ENCODE measurements at regions not wholly inside any gene's neighbourhood (a gene's known extent, or its start where the extent isn't known, plus 50 kb on each side); places are given as distances from the start of the nearest gene placed in this dataset.

DNA sequence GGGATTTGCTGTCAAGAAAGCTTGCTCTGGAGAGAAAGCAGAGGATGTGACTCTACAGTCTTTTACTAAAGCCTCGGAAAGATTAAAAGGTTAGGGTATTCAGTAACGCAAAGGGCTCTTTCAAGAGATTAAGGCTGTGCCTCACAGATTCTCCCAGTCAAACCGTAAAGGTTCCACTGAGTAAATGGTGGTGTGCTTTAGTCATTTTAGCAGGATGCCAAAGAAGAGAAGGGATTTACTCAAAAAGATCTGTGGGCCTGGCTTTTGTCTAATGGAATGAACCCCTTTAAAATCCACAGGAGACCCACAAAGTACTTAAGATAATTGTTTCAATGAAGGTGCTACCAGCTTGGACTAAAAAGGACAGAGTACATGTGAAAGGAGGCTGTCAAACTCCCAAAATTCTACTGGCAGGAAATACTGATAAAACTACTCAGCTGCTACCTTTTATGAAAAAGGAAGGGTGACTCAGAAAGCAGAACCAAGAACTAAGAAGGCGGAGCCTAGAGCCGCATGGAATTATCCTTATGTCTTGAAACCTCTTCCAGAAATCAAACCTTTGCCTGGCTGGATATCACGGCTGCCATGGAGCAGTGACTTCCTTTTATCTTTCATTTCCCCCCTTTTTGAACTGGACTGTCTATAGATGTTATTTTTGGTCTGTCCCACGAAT, 670.2 kb upstream of the ZEB2 start:
- DNase-seq = peak; percentile 25 to 42 (median 27)

DNA sequence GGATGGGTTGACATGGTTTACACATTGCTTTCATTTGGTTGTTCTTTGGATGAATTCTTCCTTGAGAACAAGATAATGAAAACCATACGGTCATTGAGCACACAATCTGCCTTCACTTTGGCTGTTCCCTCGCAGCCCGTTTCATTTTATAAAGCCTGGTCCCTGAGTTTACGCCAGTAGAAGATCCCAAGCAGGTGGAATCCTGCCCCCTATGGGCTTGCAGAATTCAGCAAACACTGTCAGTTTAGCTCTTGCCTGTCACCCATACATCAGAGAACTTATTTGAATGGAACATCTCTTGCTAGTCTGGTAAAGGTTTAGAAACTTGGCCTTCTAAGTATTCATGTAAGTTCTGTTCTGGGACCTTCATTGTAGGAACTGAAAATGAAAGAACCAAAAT, 666.4 kb upstream of the ZEB2 start:
- no peak for DNase-seq

DNA sequence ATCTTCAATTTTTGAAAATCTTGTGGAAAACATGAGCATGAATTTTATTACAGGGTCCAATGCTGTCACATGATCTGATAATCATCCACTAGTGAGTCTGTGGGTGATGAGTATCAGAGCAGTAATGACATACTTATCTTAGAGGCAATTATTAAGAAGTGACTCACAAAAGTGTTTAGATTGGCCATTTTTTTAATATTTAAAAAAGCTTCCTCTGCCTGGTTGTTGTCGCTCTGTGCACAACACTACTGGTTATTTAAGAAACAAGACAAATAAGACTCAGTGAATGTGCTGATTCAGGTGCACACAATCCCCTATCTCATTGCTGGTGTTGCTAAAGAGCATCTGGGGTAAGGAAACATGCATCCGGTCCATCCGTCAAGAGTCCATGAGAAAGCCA, 665.8 kb upstream of the ZEB2 start:
- DNase-seq = no peak

DNA sequence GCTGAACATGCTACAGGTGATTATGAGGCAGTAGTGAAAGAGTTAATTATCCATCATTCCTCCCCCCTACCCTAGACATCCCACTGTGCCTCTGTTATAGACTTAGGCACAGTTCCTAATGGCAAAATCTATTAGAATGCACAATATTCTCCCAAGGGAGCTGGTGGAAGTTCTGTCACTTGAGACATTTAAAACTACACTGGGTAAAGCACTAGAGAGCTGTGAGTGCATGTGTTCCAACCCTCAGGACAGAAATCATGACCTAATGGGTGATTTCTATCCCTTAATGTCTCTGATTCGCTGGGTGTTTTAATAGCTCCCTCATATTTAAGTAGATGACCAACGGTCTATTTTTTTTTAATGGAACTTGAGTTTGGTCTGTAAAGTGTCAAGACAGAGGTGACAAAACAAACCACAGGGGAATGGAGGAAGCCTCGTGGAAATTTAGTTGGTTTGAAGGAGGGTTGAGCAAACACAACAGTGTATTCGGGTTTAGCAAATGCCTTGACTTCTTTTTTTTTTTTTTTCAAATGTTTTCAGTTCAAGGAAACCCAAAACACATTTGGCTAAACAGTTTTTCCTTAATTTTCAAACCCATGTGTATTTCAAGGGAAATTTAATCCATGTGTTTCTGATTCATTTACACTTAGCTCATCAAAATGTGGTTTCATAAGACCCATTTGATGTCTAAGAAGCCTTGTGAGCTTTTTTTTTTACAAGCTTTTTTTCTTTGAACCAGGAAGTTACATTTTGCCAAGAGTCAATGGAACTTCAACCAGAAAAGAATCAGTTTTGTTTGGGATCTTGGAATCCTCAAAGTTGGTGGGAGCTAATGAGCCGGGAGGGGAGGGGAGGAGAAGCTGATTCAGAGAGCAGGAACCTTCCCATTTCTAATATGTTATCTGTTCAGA, 665.1 kb upstream of the ZEB2 start:
- DNase-seq = peak; percentile 24 to 63 (median 61)

DNA sequence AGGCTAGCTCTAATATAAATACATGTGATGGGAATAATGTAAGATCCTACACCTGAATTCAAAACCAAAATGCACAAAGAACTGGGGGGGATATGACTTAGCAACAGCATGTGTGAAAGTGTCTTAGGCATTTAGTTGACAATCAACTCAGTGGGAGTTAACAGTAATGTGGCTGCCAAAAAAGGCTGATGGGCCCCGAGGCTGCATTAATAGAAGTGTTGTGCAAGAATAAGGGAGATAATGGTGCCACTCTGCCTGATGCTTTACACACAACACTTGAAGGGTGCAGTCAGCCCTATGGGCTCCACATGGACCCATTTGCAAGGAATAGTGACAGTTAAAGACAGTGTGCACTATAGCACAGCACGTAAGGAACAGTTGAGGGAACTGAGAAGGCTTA, 649.4 kb upstream of the ZEB2 start:
- DNase-seq = no peak

DNA sequence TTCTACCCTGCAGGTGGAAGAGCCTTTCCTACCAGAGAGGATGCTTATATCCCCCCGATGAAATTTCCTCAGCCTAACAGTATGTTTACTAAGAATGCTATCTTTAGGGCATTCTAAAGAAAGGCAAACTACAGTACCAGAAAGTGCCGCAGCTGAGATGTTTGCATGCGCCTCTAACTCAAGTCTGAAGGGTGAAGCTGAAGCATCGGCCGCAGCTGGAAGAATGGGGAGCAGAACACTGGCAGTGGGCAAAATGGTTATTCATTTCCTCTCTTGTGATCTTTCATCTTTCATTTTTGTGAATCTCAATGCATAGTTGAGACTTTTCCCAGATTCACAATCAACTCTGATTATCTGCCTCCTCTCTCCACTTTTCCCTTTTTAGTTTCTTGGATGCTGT, 648.2 kb upstream of the ZEB2 start:
- no peak for DNase-seq

DNA sequence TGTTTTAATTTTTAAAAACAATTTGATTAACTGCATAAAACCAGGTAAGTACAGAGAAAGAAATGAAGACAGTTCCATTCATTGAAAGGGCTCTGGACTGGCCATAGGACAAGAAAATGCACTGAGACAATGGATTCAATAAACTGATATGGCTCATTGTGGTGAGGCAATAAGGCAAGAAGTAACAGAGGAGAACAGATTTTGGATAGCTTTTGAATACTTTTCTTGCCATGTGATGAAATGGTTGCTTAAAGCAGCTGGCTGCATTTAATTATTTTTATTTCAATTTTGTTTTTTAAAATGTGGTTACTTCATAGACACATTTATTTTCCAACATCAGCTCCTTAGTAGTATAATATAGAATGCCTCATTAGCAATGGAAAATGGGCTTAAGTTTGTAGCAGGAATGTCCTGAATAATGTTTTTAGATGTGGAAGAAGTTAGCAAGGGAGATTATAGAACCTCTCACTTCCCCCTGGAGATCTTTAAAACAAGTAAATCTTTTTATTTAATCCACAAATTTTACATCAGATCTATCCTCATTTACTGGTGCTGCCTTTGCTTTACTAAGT, 646.9 kb upstream of the ZEB2 start:
- DNase-seq = no peak

DNA sequence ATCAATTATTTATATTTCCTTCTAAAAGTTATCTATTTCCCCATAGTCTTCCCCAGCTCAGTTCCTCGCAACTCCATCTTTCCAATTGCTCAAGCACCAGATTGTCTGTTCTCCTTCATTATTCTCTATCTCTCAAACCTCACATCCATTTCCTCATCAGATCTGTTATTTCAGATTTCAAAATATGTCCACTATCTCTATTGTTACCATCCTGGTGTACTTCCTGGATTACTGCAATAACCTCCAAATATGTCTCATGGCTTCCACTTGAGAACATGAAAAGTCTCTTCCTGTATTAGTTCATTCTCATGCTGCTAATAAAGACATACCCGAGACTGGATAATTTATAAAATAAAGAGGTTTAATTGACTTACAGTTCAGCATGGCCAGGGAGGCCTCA, 641.7 kb upstream of the ZEB2 start:
- no peak for DNase-seq

DNA sequence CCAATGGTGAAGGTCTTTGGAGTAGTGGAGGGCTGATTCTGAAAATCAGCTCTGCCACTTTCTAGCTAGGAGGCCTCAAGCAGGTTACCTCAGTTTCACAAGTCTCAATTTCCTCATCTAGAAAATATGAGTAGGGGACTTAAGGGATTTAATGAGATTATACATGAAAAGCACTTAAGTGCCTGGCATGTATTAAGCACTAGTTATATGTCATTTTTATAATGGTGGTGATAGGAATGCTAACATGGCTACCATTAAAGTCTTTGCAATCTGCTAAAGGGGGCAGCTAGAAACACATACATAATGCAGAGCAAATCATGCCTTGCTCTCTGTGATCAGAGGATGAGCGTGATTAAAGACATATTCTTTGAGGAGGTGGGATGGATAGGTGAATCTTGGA, 640.9 kb upstream of the ZEB2 start:
- no peak for DNase-seq

DNA sequence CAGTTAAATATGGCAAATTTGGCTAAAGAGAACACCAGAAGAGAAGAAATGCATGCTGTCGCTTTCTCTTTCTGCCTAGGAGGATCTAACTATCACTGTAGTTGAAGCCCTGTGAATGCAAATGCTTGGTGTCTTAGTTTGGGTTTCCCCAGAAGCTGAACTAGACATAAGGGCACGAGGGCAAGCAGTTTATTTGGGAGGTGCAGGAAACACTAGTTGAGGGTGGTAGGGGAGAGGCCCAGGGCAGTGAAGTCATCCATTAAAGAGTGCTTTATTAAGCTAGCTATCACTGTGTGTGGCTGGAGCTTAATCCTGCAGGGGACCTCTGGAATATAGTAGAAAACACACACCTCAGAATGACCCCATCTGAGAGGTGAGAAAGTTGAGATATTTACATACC, 639.8 kb upstream of the ZEB2 start:
- no peak for DNase-seq

DNA sequence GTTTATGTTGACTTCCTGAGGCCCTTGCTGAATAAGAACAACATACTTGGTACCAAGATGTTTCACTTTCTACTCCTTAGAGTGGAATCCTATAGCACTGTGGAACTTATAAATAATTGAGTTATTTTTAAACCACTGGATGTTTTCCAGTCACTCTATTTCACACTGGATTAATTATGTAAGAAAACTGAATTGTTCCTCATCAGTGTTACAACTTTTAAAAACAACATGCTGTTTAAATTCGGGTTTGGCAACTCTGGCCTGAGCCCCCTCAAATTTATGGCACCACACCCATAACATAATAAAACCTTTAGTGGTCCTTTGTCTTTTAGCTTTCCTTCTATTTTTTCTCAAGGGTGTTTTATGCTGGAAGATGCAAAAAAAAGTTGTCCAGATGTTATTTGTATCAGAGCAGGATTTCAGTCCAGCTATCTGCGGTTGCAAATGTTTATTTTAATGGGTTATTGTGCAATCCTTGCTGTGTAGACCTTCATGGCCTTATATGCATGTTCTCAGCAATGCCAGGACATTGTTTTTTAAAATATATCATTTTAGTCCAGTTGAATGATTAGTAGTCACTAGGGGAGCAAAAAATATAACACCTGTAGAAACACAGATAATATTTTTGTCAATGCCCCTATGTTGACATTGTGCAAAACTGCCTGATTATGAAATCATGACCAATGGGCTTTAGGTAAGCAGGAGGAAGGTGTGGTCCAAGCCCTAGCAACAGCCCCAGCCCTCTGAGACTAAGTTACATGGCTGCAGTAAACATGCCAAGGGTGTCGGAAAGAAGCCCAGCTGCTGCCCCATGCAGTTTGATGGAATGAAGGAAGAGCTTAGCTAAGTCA, 638.0 kb upstream of the ZEB2 start:
- no peak for DNase-seq

DNA sequence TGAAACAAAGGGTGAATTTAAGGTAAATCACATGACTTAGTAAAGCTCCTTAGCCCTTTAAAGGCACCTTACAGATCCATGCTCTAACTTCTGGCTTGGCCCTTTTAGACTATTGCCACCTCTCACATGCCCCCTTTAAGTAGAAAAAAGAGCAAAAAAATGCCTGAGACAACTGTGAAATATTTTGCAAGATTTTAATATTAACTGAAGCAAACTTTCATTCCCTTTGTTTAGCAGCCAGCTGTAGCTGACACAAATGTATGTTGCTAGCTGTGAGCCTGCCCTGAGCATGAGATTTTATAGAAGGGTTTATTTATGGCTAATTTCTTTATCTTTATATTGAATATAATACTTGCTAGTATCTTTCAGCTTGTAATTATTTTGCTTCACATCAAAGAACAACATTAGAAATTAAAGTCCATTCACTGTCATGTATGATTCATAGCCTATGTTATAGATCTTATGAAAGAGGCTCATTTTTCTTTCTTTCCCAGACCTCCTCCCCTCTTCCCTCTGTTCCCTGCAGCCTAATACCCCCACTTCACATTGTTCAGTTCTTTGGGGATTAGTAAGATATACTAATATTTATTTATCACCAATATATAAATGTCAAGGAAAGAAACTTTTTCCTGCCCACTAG, 637.2 kb upstream of the ZEB2 start:
- DNase-seq = no peak

DNA sequence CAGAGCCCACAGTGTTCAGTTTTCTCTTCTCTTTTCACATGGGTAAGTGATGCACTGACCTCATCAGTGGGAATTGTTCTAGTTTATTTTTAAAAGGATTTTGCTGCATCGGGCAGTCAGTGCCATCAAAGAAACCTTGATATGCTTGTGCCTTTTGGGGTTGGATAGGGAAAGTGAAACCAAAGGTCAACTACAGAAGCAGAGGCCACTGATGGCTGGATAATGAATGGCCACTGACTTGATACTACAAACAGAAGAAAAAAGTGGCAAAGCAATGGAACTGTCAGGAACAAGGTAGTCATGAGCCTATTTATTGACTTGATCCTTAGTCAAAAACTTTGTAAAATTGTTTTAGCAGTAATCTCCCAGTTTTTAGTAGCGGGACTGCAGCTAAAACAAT, 636.3 kb upstream of the ZEB2 start:
- DNase-seq = no peak

DNA sequence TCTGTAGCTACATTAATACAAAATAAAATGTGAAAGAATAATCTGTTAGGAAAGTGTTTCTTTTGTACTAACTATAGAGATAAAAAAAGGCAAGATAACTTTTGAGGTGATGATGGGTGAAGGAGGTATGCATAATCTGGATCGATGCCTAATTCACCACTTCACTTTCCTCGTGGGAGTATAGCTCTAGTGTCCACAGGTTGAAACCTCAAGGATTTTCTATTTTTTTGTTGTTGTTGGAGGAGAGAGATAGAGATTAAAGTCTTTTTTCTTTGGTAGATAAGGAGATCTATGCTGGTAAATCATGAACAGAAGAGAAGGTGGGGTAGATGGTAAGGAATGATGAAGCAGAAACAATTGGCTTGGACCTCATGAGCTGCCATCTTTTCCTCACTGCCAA, 635.3 kb upstream of the ZEB2 start:
- no peak for DNase-seq

DNA sequence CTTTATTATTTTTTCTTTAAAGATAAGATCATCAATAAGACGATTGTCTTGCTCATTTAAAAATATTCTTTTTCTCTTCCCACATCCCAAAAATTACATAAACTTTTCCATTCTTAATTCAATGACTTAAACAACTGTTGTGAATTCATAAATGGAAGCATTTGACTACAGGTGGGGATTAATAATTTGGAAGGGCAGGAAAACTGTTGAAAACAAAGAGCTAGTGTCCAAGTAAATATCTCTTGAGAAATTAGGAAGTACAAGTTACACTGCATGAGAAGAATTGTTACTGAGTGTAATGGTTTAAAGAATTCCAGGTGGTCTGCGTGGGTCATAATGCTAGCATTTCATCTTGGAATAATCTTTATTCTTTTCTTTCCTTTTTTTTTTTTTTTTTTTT, 634.8 kb upstream of the ZEB2 start:
- DNase-seq = no peak

DNA sequence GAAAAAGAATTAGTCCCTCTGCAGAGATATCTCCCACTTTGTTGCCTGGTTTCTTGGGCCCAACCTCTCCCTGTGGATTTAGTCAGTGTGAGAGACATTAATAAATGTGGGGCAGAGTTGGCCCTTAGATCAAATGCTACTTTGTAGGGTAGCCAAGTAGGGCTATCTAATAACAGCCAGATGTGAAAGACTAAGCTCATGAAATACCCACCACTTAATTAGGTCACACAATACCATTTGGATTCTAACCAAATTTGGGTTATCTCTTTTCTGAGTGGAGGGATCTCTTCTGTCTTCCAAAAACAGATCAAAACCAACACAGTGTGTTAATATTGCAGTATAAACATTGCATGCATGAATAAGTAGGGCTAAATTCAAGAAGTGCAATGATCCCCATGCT, 626.8 kb upstream of the ZEB2 start:
- DNase-seq = no peak

DNA sequence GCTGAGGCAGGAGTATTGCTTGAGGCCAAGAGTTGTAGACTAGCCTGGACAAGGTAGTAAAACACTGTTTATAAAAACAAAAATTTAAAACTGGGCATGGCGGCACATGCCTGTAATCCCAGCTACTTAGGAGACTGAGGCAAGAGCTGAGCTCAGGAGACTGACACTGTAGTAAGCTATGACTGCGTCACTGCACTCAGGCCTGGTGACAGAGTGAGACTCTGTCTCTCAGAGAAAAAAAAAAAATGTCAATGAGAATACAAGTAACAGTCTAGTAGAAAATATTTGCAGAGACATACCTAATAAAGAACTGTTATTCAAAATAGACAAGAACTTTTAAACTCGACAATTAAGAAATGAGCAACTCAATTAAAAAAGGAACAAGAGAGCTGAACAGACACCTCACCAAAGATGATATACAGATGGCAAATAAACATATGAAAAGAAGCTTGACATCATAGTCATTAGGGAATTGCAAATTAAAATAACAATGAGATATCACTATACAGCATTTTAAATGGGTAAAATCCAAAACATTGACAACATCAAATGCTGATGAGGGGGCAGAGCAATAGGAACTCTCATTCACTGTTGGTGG, 624.3 kb upstream of the ZEB2 start:
- no peak for DNase-seq

DNA sequence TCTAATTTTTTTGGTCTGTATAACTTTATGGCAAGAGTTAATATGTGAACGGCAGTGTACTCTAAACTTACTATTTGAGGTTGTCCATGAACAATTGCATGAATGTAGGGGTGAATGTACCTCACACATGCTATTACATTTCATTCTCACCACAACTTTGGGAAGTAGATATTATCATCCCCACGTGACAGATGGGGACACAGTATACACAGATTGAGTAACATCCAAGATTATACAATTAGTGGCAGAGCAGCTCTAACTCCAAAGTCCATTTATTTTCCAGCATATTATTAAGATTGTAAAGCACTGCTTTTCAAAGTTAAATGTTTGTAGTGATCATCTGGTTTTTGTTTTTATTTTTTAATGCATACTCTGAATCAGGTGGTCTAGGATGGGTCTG, 622.1 kb upstream of the ZEB2 start:
- DNase-seq = peak; percentile 50 to 70 (median 53)

DNA sequence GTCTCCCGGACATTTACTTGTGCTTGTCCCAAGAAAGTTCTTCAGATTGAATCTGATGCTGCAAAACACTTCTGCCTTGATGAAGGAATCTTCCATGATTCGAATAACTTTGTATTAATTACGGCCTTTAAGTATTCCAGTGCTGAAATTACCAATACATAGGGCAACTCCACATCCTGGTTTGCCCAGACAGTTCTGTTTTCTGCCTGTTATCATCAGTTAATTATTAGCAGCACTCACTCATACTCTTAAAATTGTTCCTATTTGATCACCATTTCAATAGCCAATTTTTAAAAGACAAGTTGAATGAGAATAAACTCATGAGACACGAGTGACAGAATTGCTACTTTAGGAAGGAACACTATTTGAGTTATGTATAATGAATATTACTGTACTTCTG, 620.7 kb upstream of the ZEB2 start:
- DNase-seq = no peak

DNA sequence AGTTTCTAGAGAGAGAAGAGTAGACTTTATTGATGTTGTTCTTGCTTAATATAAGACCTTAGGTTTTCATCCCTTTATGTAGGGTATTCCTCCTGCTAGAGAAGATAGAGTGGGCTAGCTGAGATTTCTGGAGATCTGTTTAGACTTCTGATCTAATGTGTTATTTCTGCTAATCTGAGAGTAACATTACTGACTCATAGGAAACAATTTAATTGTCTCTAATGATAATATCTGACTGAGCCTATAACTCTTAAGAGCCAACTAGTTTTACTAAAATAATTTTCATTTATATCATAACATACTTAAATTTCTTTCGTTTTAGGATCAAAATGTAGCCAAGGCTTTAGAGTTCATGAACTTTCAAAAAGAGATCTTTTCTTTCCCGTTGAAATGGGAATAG, 618.7 kb upstream of the ZEB2 start:
- no peak for DNase-seq

DNA sequence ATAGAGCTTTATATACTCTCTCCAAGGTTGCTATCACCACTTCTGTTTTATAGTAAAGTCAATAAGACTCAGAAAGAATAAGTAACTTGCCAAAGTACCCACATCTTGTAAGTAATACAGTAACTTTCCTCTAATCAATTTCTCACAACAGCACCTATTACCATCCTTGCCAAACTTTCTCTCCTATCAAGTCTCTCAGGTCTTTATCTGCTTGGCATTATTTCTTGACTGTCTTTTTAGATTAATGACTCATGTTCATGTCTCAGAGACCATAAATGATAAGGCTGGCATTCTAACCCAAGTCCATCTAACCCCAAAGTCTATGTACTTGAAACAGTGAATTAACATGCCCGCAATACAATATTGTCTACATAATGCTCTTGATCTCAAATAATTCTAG, 618.0 kb upstream of the ZEB2 start:
- no peak for DNase-seq

DNA sequence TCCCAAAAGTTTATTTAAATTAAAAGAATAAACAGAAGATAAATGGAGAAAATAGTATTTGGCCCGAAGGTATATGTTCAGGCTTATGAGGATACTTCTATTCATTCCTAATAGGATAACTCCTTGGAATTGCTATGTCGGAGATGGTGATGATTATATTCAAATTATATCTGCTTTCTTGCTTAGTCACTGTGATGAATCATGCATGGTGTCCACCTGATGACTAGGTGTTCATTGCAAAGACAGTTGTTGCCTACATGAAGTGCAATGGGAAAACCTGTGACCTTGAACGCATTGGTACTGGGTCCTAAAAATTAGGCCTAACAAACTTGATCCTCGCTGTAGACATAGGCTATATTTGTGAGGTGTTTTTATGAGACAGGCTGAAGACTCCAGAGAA, 617.3 kb upstream of the ZEB2 start:
- DNase-seq = no peak

All from suppressor macrophage treated with lipopolysaccharide for 1 hour (primary cell).